Activated naive CD4-positive, alpha-beta T cell treated with anti-CD3 and anti-CD28 coated beads for 36 hours (primary cell): ENCODE measurements at regions not wholly inside any gene's neighbourhood (a gene's known extent, or its start where the extent isn't known, plus 50 kb on each side); places are given as distances from the start of the nearest gene placed in this dataset.

Source experiments
- CTCF ChIA-PET: fragments of 350-600 bp; sonication (Branson Sonifier 250); formaldehyde crosslinking; loops from one replicate; lab custom pipeline; 2021; ENCODE audit warnings: antibody characterized with exemption; lab: Charles Lee
- DNase-seq: peaks from one replicate; pipeline ENCODE4 v3.0.0-alpha.2; 2020
- H3K27ac Mint-ChIP-seq: one replicate; pipeline ENCODE4 v1.8.0; 2021; ENCODE audit warnings: mild to moderate bottlenecking, mixed read lengths
- H3K27me3 Mint-ChIP-seq: one replicate; pipeline ENCODE4 v1.8.0; 2021; ENCODE audit warnings: low read depth, mixed read lengths
- H3K36me3 Mint-ChIP-seq: one replicate; pipeline ENCODE4 v1.8.0; 2021; ENCODE audit warnings: low read depth, mixed read lengths
- H3K4me1 Mint-ChIP-seq: one replicate; pipeline ENCODE4 v1.8.0; 2021; ENCODE audit warnings: low read depth, mixed read lengths
- H3K4me3 Mint-ChIP-seq: one replicate; pipeline ENCODE4 v1.8.0; 2021; ENCODE audit warnings: mild to moderate bottlenecking, moderate library complexity, mixed read lengths
- H3K9me3 Mint-ChIP-seq: one replicate; pipeline ENCODE4 v1.8.0; 2021; ENCODE audit warnings: mixed read lengths
- intact Hi-C: fragments of 100-400 bp; cut with micrococcal nuclease; formaldehyde crosslinking; loops from one replicate; pipeline ENCODE4 v1.15.1; 2023

- no peak overlapping the region for H3K4me3 Mint-ChIP-seq
- intact Hi-C loops = no loop called here
These were observed 64.9 kb upstream of the C15orf39 start for GRCh38 chr15:75136758-75137157.

GRCh38 chr15:75138016-75138999 is 63.4 kb upstream of the C15orf39 start:
- no peak overlapping the region for H3K4me3 Mint-ChIP-seq
- no peak for DNase-seq
- intact Hi-C loops = no loop called here
- peaks cover 4% of the 10 kb centered on the region for H3K36me3 Mint-ChIP-seq
- no peak overlapping the region for H3K27ac Mint-ChIP-seq
- CTCF ChIA-PET = no interaction called here
- no peaks in the 10 kb centered on the region for H3K27me3 Mint-ChIP-seq
- peaks cover 16% of the 10 kb centered on the region for H3K9me3 Mint-ChIP-seq
- H3K4me1 Mint-ChIP-seq = peaks cover 2% of the 10 kb centered on the region

More at GRCh38 chr15:75136758-75137157, 64.9 kb upstream of the C15orf39 start:
- CTCF ChIA-PET = no interaction called here
- no peak for DNase-seq
- H3K27ac Mint-ChIP-seq = no peak overlapping the region
- H3K9me3 Mint-ChIP-seq = peaks cover 5% of the 10 kb centered on the region
- no peaks in the 10 kb centered on the region for H3K36me3 Mint-ChIP-seq
- peaks cover 2% of the 10 kb centered on the region for H3K4me1 Mint-ChIP-seq
- H3K27me3 Mint-ChIP-seq = no peaks in the 10 kb centered on the region

GRCh38 chr15:75140080-75140879 is 61.4 kb upstream of the C15orf39 start:
- Mint-ChIP-seq H3K27ac (no peak overlapping the region), H3K27me3 (no peaks in the 10 kb centered on the region), H3K9me3 (peaks cover 29% of the 10 kb centered on the region), H3K4me1 (no peaks in the 10 kb centered on the region), H3K4me3 (no peak overlapping the region), H3K36me3 (peaks cover 4% of the 10 kb centered on the region)
- CTCF ChIA-PET = no interaction called here
- intact Hi-C loops = no loop called here
- no peak for DNase-seq

- Mint-ChIP-seq H3K27me3 (no peaks in the 10 kb centered on the region), H3K9me3 (peaks cover 29% of the 10 kb centered on the region), H3K4me1 (no peaks in the 10 kb centered on the region), H3K36me3 (peaks cover 4% of the 10 kb centered on the region), H3K27ac (no peak overlapping the region), H3K4me3 (no peak overlapping the region)
- no peak for DNase-seq
- CTCF ChIA-PET = no interaction called here
- intact Hi-C loops = no loop called here
These were observed 59.2 kb upstream of the C15orf39 start for GRCh38 chr15:75142499-75142898.

GRCh38 chr15:75143738-75144334 is 57.8 kb upstream of the C15orf39 start:
- DNase-seq = no peak
- Mint-ChIP-seq H3K36me3 (peaks cover 4% of the 10 kb centered on the region), H3K27me3 (no peaks in the 10 kb centered on the region), H3K9me3 (peaks cover 31% of the 10 kb centered on the region), H3K4me3 (no peak overlapping the region), H3K4me1 (no peaks in the 10 kb centered on the region), H3K27ac (no peak overlapping the region)
- intact Hi-C loops = no loop called here
- CTCF ChIA-PET = no interaction called here

- H3K9me3 Mint-ChIP-seq = peaks cover 33% of the 10 kb centered on the region
- CTCF ChIA-PET = no interaction called here
- no peak overlapping the region for H3K4me3 Mint-ChIP-seq
- no peak overlapping the region for H3K27ac Mint-ChIP-seq
- peaks cover 4% of the 10 kb centered on the region for H3K36me3 Mint-ChIP-seq
- DNase-seq = no peak
- H3K4me1 Mint-ChIP-seq = peaks cover 3% of the 10 kb centered on the region
- intact Hi-C loops = no loop called here
- H3K27me3 Mint-ChIP-seq = no peaks in the 10 kb centered on the region
These were observed 56.4 kb upstream of the C15orf39 start for GRCh38 chr15:75145027-75145841.

- DNase-seq = no peak
- H3K27ac Mint-ChIP-seq = no peak overlapping the region
- intact Hi-C loops = no loop called here
- H3K36me3 Mint-ChIP-seq = no peaks in the 10 kb centered on the region
- CTCF ChIA-PET = no interaction called here
- H3K9me3 Mint-ChIP-seq = peaks cover 17% of the 10 kb centered on the region
- peaks cover 2% of the 10 kb centered on the region for H3K27me3 Mint-ChIP-seq
- no peak overlapping the region for H3K4me3 Mint-ChIP-seq
- H3K4me1 Mint-ChIP-seq = peaks cover 3% of the 10 kb centered on the region
These were observed 53.4 kb upstream of the C15orf39 start for GRCh38 chr15:75148280-75148679.

GRCh38 chr15:75149867-75150709 is 51.6 kb upstream of the C15orf39 start:
- peaks cover 2% of the 10 kb centered on the region for H3K27me3 Mint-ChIP-seq
- H3K9me3 Mint-ChIP-seq = peaks cover 4% of the 10 kb centered on the region
- intact Hi-C loops = no loop called here
- CTCF ChIA-PET = interaction anchor here (0.6 kb wide), 1 partner anchor 392 kb away, joined by 4 read pairs; no protein-coding TSS in a partner anchor
- peaks cover 3% of the 10 kb centered on the region for H3K4me1 Mint-ChIP-seq
- no peak for DNase-seq
- no peak overlapping the region for H3K27ac Mint-ChIP-seq
- no peak overlapping the region for H3K4me3 Mint-ChIP-seq
- H3K36me3 Mint-ChIP-seq = no peaks in the 10 kb centered on the region

GRCh38 chr15:75151214-75152128 is 50.2 kb upstream of the C15orf39 start:
- Mint-ChIP-seq H3K4me3 (no peak overlapping the region), H3K27me3 (peaks cover 2% of the 10 kb centered on the region), H3K27ac (no peak overlapping the region), H3K9me3 (peaks cover 4% of the 10 kb centered on the region), H3K4me1 (peaks cover 3% of the 10 kb centered on the region), H3K36me3 (no peaks in the 10 kb centered on the region)
- no peak for DNase-seq
- intact Hi-C loops = no loop called here
- CTCF ChIA-PET = no interaction called here
